NCI-H510A treated with DMSO at 0.1 percent for 48 hours (cell line): ENCODE measurements at regions not wholly inside any gene's neighbourhood (a gene's known extent, or its start where the extent isn't known, plus 50 kb on each side); places are given as distances from the start of the nearest gene placed in this dataset.

Experiments used
- DNase-seq: peaks from one replicate; lab custom pipeline; 2025; lab: John Stamatoyannopoulos, UW

GRCh38 chr13:73894995-73895571 lies 239.1 kb downstream of the KLF12 start:
- DNase-seq: no peak

- DNase-seq: no peak
Measured at GRCh38 chr13:73893833-73894232, 240.4 kb downstream of the KLF12 start.

DNA sequence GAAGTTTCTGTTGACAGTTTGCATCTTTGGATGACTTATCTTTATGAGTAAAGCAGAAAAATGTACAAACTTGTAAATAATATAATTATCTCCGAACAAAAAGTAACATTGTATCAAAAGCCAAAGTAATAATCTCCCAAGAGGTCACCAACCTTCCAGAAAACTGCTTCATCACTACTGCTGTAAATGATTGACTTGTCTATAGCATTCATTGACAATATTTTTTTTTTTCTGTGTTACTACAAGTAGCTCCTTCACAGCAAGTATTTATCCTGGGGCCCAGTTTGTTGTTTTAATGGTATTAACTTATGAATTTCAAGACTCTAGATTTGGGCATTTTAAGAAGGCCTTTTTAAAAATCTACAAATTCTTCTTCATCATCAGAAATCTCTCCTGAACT lies 242.4 kb downstream of the KLF12 start:
- no peak for DNase-seq

- DNase-seq: no peak
Measured at GRCh38 chr13:73883162-73883561, 251.0 kb downstream of the KLF12 start.

DNA sequence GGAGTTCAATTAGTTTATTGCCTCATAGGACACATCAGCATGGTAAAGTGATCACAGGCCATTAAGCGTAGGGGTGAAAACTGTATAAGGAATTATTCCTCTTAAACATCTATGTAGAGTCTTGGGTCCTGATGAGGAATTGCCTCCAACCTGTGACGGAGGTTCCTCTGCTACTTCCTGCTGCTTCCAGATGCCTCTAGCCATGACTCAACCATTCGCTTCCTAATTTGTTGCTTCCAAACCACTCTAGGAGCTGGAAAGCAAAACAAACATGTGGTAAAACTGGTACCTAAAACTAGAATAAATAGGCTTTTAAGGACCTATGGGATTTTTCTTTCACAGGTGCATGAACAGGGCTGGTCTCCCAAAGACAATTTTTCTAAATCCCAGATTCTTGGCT lies 253.8 kb downstream of the KLF12 start:
- no peak for DNase-seq

DNA sequence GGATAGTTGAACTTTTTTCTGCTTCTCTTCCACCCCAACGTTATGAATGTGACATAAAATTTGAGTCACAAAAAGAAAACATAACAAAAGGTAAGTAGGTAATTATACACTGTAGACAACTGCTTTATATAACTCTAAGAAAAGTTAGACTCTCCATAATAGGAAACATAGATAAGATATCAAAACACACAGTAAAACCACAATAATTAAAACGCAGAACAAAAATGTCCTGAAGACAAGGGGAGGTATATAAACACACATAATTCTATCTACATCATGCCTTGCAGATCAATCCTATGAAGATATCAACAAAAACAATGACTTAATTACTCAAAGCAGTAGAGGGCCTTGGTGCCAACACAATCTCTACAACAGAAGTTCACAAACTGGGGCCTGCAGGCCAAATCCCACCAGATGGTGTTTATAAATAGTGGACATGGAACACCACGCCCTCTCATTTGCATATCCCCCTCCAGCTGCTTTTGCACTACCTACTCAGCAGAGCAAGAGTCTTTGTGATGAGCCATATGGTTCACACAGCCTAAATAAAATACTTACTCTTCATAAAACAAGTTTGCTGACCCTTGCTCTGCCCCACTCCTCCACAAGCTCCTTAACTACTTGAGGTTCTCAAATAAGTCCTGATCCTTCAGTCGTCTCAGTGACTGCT lies 254.7 kb downstream of the KLF12 start:
- DNase-seq: no peak

GRCh38 chr13:73877399-73877798 lies 256.8 kb downstream of the KLF12 start:
- DNase-seq: no peak

DNA sequence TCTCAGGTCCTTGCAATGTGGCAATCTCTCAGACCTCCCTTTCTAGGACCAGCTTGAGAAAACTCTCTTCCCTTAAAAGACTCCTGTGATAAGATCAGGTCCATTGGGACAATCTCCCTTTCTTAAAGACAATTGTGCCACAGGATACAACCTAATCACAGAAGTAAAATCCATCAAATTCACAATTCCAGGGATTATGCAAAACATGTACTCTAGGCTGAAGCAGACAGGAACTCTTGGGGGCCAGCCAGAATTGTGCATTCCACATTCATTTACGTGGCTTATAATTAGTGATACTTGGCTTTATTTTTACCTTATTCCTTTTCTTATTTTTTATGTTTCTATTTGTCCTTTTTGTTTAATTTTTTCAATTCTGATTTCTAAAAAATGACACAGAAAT lies 257.9 kb downstream of the KLF12 start:
- DNase-seq: no peak

- DNase-seq: no peak
Measured at GRCh38 chr13:73873940-73874830, 260.0 kb downstream of the KLF12 start.

DNA sequence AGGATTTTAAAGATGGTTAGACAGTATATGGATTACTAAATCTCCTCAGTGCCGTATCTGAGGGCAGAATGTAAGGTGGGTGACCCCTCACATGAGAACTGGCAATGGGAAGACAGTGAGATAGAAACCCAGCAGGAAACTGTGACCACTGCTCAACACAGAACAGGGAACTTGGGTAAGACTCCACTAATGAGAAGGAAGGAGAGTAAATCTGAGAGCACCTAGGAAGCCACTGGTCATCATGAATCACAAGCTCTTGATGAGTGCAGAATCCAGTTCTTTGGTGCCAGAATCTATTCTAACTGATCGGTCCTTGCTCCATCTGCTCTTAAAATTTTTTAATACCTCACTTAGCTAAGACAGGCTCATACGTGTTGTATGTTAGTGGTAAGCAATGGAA lies 261.8 kb downstream of the KLF12 start:
- DNase-seq: no peak

- DNase-seq: no peak
Measured at GRCh38 chr13:73870970-73871935, 263.0 kb downstream of the KLF12 start.

- no peak for DNase-seq
Measured at GRCh38 chr13:73870036-73870741, 264.0 kb downstream of the KLF12 start.

DNA sequence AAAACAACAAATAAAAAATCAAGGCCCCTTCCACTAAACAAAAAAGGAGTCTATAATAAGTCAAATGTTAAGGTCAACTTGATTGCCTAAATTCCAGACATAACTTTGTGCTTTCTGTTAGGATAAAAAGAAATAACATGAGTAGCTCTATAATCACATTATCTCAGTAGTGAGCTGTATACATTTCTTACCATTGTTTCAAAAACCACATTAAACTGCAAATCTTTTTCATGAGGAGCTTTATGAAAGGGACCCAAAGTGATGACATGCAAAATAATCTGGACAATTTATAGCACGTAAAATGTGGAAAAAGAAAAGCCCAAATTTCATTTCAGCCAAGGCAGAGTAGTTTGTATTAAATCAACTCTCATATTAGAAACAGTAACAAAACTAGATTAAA lies 269.2 kb downstream of the KLF12 start:
- DNase-seq: no peak

- no peak for DNase-seq
Measured at GRCh38 chr13:73861136-73861535, 273.1 kb downstream of the KLF12 start.

DNA sequence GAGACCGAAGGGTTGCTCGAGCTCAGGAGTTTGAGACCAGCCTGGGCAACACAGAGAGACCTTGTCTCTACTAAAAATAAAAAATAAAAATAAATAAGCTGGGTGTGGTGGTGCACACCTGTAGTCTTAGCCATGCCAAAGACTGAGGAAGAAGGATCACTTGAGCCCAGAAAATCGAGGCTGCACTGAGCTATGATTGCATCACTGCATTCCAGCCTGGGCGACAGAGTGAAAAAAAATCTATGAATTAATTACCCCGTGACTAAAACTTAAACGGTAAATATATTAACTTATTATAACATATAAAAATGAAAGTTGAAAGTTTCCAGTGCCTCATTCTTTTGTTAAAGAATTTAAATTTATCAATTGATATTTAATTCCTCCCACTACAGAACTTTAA lies 273.7 kb downstream of the KLF12 start:
- no peak for DNase-seq

- no peak for DNase-seq
Measured at GRCh38 chr13:73859841-73860240, 274.4 kb downstream of the KLF12 start.

- DNase-seq: no peak
Measured at GRCh38 chr13:73857106-73857505, 277.1 kb downstream of the KLF12 start.

GRCh38 chr13:73851104-73851503 lies 283.1 kb downstream of the KLF12 start:
- no peak for DNase-seq

DNA sequence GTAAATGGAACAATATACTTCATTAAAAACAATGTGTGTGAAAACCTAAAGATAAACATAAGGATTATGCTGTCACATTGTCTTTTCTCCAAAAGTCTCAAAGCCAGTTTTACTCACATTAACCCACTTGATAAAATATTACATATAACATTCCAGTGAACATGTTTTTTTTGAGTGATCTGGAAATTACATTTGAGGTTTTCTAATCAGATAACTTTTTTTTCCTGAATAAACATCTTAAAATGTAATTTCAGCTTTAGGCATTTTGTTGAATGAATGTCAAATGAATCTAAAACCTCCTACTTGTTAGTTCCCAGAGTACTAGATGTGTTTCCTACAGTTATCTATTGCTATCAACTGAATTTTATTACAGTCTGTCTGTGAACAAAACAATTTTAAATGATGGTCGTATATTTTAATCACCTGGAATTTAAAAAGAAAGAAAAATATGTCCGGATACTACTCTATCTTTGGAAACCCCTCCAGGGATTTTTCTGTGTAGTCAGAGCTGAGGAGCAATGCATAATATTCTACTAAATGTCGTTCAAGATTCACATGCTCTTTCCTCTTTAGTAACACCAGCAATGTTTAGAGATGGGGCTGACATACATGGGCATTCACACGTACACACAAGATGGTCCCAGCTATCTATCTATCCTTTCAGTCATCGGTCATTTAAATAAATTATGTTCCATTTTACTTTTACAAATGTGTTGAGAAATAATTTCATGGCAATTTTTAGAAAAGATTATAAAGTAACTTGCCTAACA lies 283.9 kb downstream of the KLF12 start:
- DNase-seq: no peak

DNA sequence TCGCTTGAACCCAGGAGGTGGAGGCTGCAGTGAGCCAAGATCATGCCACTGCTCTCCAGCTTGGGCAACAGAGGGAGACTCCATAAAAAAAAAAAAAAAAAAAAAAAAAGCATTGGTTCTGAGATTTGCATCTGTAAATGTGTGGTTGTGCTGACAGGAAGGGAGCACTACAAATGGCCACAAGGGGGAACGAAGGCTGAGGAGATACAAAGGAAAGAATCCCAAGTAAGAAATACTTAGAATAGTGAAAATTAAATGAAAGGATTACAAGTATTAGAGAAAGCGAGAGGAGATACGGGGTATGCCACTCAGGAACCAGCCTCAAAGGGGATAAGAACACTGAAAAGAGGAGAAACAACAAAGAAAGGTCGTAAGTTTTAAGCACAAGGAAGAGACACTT lies 284.9 kb downstream of the KLF12 start:
- DNase-seq: no peak

DNA sequence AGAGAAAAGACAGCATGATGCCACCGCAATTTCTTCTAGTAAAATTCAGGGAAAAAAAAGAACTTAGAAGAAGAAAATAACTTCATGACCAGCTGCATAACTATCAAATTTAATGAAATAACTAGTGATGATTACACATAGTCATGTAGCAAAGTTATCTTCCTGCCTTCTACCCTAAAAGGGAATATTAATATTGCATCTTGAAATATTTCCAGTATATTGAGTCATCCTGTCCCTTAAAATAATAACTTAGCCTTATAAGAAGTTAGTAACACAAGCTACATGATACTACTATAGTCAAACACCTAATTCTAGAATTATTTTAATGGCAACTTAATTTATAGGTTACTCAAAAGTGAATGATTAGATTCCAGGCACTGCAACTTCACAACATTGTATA lies 289.2 kb downstream of the KLF12 start:
- DNase-seq: no peak
